Testis (tissue), 2 donors: ENCODE measurements at regions not wholly inside any gene's neighbourhood (a gene's known extent, or its start where the extent isn't known, plus 50 kb on each side); places are given as distances from the start of the nearest gene placed in this dataset.

Source experiments
- POLR2A ChIP-seq: fragments of 450-650 bp; IDR thresholded peaks from one replicate; pipeline ENCODE4 v1.6.1; 2017; ENCODE audit warnings: antibody characterized with exemption, mild to moderate bottlenecking, moderate library complexity
- TF ChIP-seq, protein P1 (sequence below), 3 experiments: fragments of 450-650 bp in 2 of 3; fragments of 200-600 bp in 1 of 3; sonication (generic) in 1 of 3; IDR thresholded peaks; one replicate each; pipeline ENCODE4 v1.5.1; 2016 to 2019; ENCODE audit warnings: antibody characterized with exemption in 3 of 3, mild to moderate bottlenecking in 2 of 3, moderate library complexity in 1 of 3

DNA sequence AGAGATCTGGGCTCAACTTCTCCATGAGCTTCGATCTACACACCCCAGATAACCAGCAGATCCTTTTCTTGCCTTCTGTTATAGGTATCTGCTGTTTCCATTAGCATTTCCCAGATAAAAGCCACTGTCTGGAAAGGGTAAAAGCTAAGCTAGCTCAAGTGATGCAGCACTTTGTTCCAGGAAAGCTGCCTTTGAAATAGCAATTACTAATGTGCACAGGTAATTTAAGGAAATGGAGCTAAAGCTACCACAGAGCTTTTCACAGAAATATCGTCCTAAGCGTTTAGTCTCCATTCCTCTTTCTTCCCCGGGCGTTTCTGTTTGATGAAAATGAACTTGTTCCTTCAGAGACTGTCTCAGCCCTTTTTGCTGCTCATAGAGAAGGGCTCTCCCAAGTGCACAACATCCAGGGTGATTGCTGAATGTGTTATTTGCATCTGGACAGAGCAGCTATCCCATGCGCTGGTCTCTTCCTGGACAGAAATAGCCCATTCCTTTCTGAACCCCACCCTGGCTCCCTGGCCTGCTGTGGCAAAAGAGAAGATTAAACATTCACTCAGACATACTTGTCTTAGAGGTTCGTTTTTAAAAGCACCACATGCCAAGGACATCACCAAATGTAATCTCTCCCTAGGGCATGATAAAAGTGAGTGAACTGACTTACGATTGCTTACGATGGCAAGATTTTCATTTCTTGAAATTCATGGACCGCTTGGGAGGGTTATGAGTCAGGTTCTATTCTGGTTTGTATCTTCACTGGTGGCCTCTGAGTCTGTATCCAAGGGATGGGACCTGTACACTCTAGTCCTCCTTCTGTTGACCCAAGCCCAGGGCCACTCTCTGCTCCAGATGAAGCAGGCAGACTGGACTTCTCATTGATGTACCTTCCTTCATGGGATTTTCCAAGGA lies 429.1 kb upstream of the CDH4 start:
- TF ChIP-seq POLR2A, result no peak
- TF ChIP-seq, protein P1, sequence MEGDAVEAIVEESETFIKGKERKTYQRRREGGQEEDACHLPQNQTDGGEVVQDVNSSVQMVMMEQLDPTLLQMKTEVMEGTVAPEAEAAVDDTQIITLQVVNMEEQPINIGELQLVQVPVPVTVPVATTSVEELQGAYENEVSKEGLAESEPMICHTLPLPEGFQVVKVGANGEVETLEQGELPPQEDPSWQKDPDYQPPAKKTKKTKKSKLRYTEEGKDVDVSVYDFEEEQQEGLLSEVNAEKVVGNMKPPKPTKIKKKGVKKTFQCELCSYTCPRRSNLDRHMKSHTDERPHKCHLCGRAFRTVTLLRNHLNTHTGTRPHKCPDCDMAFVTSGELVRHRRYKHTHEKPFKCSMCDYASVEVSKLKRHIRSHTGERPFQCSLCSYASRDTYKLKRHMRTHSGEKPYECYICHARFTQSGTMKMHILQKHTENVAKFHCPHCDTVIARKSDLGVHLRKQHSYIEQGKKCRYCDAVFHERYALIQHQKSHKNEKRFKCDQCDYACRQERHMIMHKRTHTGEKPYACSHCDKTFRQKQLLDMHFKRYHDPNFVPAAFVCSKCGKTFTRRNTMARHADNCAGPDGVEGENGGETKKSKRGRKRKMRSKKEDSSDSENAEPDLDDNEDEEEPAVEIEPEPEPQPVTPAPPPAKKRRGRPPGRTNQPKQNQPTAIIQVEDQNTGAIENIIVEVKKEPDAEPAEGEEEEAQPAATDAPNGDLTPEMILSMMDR (IDR thresholded peaks at IDR 0.05), result no peak
